ENCODE measurements at regions not wholly inside any gene's neighbourhood (a gene's known extent, or its start where the extent isn't known, plus 50 kb on each side); places are given as distances from the start of the nearest gene placed in this dataset.

DNA sequence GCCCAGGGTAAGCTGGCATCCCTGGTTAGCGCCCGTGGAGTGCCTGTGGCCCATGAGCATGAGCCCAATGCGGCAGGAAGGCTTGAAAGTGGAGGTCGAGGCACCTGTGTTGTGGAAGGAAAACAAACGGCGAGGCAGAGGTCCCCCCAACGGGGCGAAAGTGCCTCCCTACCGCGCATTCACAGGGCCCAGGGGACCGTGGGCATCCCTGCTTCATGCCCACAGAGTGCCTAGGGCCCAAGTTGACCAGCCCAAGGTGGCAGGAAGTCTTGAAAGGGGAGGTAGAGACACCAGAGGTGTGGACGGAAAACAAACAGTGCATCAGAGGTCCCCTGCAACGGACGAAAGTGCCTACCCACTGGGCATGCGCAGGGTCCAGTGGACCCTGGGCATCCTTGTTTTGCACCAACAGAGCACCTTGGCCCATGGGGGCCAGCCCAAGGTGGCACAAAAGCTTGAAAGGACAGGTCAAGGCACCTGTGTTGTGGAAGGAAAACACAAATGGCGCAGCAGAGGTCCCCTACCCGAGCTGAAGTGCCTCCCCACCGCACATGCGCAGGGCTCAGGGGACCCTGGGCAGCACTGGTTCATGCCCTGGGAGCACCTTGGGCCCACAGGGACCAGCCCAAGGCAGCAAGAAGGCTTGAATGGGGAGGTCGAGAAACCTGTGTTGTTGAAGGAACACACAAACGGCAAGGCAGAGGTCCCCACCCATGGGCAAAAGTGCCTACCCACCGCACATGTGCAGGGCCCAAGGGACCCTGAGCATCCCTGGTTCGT, 377.5 kb downstream of the ALG10 start:
- TF ChIP-seq POLR2AphosphoS5 (IDR thresholded peaks at IDR 0.05; ENCODE audit: borderline replicate concordance, low read depth, low read length) (no peak), EZH2 (IDR thresholded peaks at IDR 0.05) (no peak), FOXP2 (optimal IDR thresholded peaks at IDR 0.05; ENCODE audit: control extremely low read depth, extremely low read length, insufficient read depth) (no peak)
- Histone ChIP-seq H3K9ac (ENCODE audit: insufficient read length) (no peak overlapping the region), H3K27ac (no peak overlapping the region), H3K4me3 (no peak overlapping the region), H3K36me3 (ENCODE audit: insufficient read depth, low read length) (no peaks in the 10 kb centered on the region), H3K9me3 (ENCODE audit: low read depth, low read length) (no peaks in the 10 kb centered on the region)
- no peak for DNase-seq (ENCODE audit: low read depth, low spot score)

DNA sequence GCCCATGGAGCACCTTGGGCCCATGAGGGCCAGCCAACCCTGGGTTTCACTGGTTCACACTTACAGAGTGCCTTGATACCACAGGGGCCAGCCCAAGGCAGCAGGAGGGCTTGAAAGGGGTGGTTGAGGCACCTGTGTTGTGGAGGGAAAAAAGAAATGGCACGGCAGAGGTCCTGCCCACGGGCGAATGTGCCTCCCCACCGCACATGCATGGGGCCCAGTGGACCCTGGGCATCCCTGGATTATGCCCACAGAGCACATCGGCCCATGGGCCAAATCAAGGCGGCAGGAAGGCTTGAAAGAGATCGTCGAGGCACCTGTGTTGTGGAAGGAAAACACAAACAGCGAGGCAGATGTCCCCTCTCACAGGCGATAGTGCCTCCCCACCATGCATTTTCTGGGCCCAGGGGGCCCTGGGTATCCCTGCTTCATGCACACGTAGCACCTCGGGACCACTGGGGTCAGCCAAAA, 378.1 kb downstream of the ALG10 start:
- H3K36me3 ChIP-seq (ENCODE audit: insufficient read depth, low read length): no peaks in the 10 kb centered on the region
- DNase-seq (ENCODE audit: low read depth, low spot score): no peak
- no peak for TF ChIP-seq FOXP2 (optimal IDR thresholded peaks at IDR 0.05; ENCODE audit: control extremely low read depth, extremely low read length, insufficient read depth)
- TF ChIP-seq POLR2AphosphoS5 (IDR thresholded peaks at IDR 0.05; ENCODE audit: borderline replicate concordance, low read depth, low read length): no peak
- H3K9me3 ChIP-seq (ENCODE audit: low read depth, low read length): no peaks in the 10 kb centered on the region
- no peak overlapping the region for H3K4me3 ChIP-seq
- H3K27ac ChIP-seq: no peak overlapping the region
- no peak overlapping the region for H3K9ac ChIP-seq (ENCODE audit: insufficient read length)

DNA sequence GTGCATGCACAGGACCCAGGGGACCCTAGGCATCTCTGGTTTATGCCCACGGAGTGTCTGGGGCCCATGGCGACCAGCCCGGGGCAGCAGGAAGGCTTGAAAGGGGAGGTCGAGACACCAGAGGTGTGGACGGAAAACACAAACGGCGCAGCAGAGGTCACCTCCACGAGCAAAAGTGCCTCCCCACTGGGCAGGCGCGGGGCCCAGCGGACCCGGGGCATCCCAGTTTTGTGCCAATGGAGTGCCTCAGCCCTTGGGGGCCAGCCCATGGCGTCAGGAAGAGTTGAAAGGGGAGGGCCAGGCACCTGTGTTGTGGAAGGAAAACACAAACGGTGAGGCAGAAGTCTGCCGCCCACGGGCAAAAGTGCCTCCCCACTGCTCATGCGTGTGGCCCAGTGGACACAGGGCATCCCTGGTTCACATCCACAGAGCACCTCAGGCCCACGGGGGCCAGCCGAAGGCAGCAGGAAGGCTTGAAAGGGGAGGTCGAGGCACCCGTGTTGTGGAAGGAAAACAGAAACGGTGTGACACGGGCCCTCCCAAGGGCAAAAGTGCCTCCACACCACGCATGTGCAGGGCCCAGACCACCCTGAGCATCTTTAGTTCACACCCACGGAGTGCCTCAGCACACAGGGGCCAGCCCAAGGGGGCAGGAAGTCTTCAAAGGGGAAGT, 378.8 kb downstream of the ALG10 start:
- H3K9me3 ChIP-seq (ENCODE audit: low read depth, low read length): no peaks in the 10 kb centered on the region
- H3K9ac ChIP-seq (ENCODE audit: insufficient read length): no peak overlapping the region
- DNase-seq (ENCODE audit: low read depth, low spot score): no peak
- TF ChIP-seq POLR2AphosphoS5 (IDR thresholded peaks at IDR 0.05; ENCODE audit: borderline replicate concordance, low read depth, low read length): no peak
- no peak for TF ChIP-seq EZH2 (IDR thresholded peaks at IDR 0.05)
- no peak for TF ChIP-seq FOXP2 (optimal IDR thresholded peaks at IDR 0.05; ENCODE audit: control extremely low read depth, extremely low read length, insufficient read depth)
- no peak overlapping the region for H3K27ac ChIP-seq
- no peaks in the 10 kb centered on the region for H3K36me3 ChIP-seq (ENCODE audit: insufficient read depth, low read length)
- no peak overlapping the region for H3K4me3 ChIP-seq

DNA sequence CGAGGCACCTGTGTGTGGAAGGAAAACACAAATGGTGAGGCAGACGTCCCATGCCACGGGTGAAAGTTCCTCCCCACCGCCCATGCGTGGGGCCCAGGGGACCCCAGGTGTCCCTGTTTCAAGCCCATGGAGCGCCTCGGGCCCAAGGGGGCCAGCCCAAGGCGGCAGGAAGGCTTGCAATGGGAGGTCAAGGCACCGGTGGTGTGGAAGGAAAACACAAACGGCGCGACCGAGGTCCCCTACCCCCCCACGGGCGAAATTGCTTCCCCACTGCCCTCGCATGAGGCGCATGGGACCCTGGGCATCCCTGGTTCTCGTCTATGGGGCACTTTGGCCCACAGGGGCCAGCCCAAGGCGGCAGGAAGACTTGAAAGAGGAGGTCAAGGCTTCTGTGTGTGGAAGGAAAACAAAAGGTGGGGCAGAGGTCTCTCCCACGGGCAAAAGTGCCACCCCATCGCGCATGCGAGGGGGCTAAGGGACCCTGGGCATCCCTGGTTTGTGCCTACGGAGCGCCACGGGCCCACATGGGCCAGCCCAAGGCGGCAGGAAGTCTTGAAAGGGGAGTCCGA, 379.4 kb downstream of the ALG10 start:
- Histone ChIP-seq H3K9me3 (ENCODE audit: low read depth, low read length) (no peaks in the 10 kb centered on the region), H3K9ac (ENCODE audit: insufficient read length) (no peak overlapping the region), H3K36me3 (ENCODE audit: insufficient read depth, low read length) (no peaks in the 10 kb centered on the region), H3K27ac (no peak overlapping the region), H3K4me3 (no peak overlapping the region)
- no peak for DNase-seq (ENCODE audit: low read depth, low spot score)
- TF ChIP-seq EZH2 (IDR thresholded peaks at IDR 0.05): no peak
- TF ChIP-seq POLR2AphosphoS5 (IDR thresholded peaks at IDR 0.05; ENCODE audit: borderline replicate concordance, low read depth, low read length): no peak
- no peak for TF ChIP-seq FOXP2 (optimal IDR thresholded peaks at IDR 0.05; ENCODE audit: control extremely low read depth, extremely low read length, insufficient read depth)

DNA sequence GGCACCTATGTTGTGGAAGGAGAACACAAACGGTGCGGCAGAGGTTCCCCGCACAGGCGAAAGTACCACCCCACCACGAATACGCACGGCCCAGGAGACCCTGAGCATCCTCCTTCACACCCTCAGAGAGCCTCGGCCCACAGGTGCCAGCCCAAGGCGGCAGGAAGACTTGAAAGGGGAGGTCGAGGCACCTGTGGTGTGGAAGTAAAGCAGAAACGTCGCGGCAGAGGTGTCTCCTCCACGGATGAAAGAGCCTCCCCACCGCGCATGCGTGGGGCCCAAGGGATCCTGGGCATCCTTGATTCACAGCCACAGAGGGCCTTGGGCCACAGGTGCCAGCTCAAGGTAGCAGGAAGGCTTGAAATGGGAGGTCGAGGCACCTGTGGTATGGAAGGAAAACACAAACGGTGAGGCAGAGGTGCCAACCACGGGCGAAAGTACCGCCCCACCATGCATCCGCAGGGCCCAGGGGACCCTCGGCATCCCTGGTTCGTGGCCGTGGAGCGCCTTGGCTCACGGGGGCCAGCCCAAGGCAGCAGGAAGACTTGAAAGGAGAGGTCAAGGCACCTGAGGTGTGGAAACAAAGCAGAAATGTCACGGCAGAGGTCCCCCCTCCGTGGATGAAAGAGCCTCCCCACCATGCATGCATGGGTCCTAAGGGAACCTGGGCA, 380.1 kb downstream of the ALG10 start:
- Histone ChIP-seq H3K27ac (no peak overlapping the region), H3K9me3 (ENCODE audit: low read depth, low read length) (no peaks in the 10 kb centered on the region), H3K36me3 (ENCODE audit: insufficient read depth, low read length) (no peaks in the 10 kb centered on the region), H3K9ac (ENCODE audit: insufficient read length) (no peak overlapping the region), H3K4me3 (no peak overlapping the region)
- TF ChIP-seq POLR2AphosphoS5 (IDR thresholded peaks at IDR 0.05; ENCODE audit: borderline replicate concordance, low read depth, low read length) (no peak), FOXP2 (optimal IDR thresholded peaks at IDR 0.05; ENCODE audit: control extremely low read depth, extremely low read length, insufficient read depth) (no peak), EZH2 (IDR thresholded peaks at IDR 0.05) (no peak)
- DNase-seq (ENCODE audit: low read depth, low spot score): no peak

DNA sequence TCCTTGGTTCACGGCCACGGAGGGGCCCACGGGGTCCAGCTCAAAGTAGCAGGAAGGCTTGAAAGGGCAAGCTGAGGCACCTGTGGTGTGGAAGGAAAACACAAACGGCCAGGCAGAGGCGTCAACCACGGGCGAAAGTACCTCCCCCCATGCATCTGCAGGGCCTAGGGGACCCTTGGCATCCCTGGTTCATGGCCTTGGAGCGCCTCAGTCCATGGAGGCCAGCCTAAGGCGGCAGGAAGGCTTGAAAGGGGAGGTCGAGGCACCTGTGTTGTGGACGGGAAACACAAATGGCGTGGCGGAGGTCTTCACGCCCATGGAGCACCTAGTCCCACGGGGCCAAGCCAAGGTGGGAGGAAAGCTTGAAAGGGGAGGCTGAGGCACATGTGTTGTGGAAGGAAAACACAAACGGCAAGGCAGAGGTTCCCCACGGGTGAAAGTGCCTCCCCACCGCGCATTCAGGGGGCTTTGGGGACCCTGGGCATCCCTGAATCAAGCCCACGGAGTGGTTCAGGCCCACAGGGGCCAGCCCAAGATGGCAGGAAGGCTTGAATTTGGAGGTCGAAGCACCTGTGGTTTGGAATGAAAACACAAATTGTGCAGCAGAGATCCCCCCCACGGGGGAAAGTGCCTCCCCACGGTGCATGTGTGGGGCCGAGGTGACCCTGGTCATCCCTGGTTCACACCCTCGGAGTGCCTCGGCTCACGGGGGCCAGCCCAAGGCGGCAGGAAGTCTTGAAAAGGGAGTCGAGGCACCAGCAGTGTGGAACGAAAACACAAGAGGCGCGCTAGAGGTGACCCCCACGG, 380.8 kb downstream of the ALG10 start:
- TF ChIP-seq EZH2 (IDR thresholded peaks at IDR 0.05) (no peak), FOXP2 (optimal IDR thresholded peaks at IDR 0.05; ENCODE audit: control extremely low read depth, extremely low read length, insufficient read depth) (no peak), POLR2AphosphoS5 (IDR thresholded peaks at IDR 0.05; ENCODE audit: borderline replicate concordance, low read depth, low read length) (no peak)
- Histone ChIP-seq H3K4me3 (no peak overlapping the region), H3K27ac (no peak overlapping the region), H3K9ac (ENCODE audit: insufficient read length) (no peak overlapping the region), H3K36me3 (ENCODE audit: insufficient read depth, low read length) (no peaks in the 10 kb centered on the region), H3K9me3 (ENCODE audit: low read depth, low read length) (no peaks in the 10 kb centered on the region)
- no peak for DNase-seq (ENCODE audit: low read depth, low spot score)

DNA sequence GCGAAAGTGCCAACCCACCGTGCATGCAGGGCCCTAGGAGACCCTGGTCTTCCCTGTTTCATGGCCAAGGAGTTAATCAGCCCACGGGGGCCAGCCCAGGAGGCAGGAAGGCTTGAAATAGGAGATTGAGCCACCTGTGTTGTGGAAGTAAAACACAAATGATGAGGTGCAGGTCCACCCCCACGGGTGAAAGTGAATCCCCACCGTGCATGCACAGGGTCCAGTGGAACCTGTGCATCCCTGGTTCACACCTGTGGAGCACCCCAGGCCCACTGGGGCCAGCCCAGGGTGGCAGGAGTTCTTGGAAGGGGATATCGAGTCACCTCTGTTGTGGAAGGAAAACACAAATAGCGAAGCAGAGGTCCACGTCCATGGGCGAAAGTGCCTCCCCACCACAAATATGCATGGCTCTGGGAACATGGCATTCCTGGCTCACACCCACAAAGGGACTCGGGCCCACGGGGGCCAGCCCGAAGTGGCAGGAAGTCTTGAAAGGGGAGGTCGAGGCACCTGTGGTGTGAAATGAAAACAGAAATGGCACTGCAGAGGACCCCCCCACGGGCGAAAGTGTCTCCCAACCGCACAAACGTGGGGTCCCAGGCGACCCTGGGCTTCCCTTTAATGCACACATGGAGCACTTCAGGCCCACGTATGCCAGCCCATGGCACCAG, 381.5 kb downstream of the ALG10 start:
- Histone ChIP-seq H3K4me3 (no peak overlapping the region), H3K27ac (no peak overlapping the region), H3K9me3 (ENCODE audit: low read depth, low read length) (no peaks in the 10 kb centered on the region), H3K9ac (ENCODE audit: insufficient read length) (no peak overlapping the region), H3K36me3 (ENCODE audit: insufficient read depth, low read length) (no peaks in the 10 kb centered on the region)
- TF ChIP-seq POLR2AphosphoS5 (IDR thresholded peaks at IDR 0.05; ENCODE audit: borderline replicate concordance, low read depth, low read length) (no peak), EZH2 (IDR thresholded peaks at IDR 0.05) (no peak), FOXP2 (optimal IDR thresholded peaks at IDR 0.05; ENCODE audit: control extremely low read depth, extremely low read length, insufficient read depth) (no peak)
- no peak for DNase-seq (ENCODE audit: low read depth, low spot score)
